ENCODE measurements at regions not wholly inside any gene's neighbourhood (a gene's known extent, or its start where the extent isn't known, plus 50 kb on each side); places are given as distances from the start of the nearest gene placed in this dataset.
"Not testable (repeated sequence)": the region's sequence is repeated elsewhere in the genome, so short reads cannot be mapped to it uniquely, and the experiment has no call there.

DNA sequence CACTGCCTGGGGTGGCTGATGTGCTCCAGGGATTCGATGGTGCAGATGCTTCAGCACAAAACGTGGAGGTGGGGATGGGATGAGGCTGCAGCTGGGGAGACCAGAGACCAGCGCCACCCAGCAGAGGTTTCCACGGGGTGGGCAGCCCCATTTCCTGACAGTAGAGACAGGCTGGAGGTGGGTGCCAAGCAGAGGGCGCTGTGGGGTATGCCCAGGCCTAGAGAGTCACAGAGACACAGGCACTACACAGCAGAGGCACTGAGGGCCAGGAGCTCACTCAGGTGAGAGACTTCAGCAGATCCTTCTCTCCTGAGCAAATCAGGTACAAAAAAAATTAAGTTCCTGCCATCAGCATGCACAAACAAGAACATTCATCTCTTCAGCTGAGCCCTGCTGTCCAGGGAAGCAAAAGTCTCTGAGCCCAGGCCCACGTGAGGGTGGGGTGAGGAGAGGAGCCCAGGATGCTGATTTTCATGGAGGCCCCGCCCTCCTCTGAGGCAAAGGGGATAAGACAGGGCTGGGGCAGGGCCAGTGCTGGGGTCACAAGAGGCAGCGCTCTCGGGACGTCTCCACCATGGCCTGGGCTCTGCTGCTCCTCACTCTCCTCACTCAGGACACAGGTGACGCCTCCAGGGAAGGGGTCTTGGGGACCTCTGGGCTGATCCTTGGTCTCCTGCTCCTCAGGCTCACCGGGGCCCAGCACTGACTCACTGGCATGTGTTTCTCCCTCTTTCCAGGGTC is 53.1 kb downstream of the GGTLC2 start:
- no peak for DNase-seq (ENCODE audit: low read depth in 4 of 4, low spot score in 3 of 4)

- no peak for DNase-seq (ENCODE audit: low read depth in 4 of 4, low spot score in 3 of 4)
Observed at GRCh38 chr22:22698263-22698750, 53.9 kb downstream of the GGTLC2 start.

DNA sequence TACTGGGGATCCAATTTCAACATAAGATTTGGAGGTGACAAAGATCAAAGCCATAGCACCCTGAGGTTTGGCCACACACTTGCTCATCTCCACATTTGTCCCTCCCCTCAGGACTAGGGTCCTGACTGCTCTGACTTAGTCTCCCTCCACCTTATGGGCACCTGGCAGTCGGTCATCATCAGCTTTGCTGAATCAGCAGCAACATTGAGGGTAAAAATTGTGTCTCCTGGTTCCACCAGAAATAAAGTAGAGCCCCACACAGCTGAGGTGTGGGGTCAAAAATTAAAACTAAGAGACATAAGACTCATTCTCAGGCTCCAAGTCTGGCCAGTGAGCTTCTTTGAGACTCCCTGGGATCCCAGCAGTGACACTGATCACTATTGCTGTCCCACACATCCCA is 56.2 kb downstream of the GGTLC2 start:
- DNase-seq (ENCODE audit: low read depth in 4 of 4, low spot score in 3 of 4), result no peak

GRCh38 chr22:22701557-22701956 is 57.1 kb downstream of the GGTLC2 start:
- not testable (repeated sequence) for DNase-seq (ENCODE audit: low read depth in 4 of 4, low spot score in 3 of 4)

GRCh38 chr22:22702237-22703202 is 58.1 kb downstream of the GGTLC2 start:
- no peak for DNase-seq (ENCODE audit: low read depth in 4 of 4, low spot score in 3 of 4)

- no peak for DNase-seq (ENCODE audit: low read depth in 4 of 4, low spot score in 3 of 4)
Observed at GRCh38 chr22:22703203-22703570, 58.8 kb downstream of the GGTLC2 start.

DNA sequence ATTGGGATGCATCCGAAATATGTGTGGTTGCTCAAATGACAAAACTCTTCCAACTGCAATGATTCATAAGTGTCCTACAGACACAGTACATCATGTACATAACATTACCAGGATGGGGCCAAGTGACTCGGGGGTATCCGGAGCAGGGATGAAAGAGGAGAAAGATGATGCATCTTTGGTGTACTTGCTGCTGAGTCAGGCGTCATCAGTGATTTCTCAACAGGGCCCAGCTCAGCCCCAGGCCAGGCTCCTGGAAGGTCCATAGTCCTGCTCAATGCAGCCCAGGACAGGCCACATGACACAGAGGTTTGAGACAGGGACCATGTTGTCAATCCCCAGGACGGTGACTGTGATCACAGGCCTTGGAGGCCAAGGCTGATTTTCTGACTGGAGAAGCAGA is 59.3 kb downstream of the GGTLC2 start:
- DNase-seq (ENCODE audit: low read depth in 4 of 4, low spot score in 3 of 4), result no peak

DNA sequence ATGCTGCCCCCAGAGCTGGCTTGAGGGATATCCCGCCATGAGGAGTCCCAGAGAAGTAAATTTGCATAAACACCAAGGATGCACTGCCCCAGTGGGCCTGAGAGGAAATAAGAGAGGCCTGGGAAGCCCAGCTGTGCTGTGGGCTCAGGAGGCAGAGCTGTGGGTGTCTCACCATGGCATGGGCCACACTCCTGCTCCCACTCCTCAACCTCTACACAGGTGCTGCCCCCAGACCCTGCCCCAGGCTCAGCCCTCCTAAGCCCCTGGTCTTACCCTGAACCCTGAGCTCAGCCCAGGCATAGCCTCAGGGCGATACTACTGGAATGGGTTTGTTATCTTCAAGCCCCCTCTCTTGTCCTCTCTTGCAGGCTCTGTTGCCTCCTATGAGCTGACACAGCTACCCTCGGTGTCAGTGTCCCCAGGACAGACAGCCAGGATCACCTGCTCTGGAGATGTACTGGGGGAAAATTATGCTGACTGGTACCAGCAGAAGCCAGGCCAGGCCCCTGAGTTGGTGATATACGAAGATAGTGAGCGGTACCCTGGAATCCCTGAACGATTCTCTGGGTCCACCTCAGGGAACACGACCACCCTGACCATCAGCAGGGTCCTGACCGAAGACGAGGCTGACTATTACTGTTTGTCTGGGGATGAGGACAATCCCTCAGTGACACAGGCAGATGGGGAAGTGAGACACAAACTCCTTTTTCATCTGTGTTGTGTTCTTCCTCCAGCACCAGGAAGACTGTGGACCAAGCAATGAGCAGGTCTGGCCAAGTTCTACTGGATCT is 59.9 kb downstream of the GGTLC2 start:
- DNase-seq (ENCODE audit: low read depth in 4 of 4, low spot score in 3 of 4), result no peak

DNA sequence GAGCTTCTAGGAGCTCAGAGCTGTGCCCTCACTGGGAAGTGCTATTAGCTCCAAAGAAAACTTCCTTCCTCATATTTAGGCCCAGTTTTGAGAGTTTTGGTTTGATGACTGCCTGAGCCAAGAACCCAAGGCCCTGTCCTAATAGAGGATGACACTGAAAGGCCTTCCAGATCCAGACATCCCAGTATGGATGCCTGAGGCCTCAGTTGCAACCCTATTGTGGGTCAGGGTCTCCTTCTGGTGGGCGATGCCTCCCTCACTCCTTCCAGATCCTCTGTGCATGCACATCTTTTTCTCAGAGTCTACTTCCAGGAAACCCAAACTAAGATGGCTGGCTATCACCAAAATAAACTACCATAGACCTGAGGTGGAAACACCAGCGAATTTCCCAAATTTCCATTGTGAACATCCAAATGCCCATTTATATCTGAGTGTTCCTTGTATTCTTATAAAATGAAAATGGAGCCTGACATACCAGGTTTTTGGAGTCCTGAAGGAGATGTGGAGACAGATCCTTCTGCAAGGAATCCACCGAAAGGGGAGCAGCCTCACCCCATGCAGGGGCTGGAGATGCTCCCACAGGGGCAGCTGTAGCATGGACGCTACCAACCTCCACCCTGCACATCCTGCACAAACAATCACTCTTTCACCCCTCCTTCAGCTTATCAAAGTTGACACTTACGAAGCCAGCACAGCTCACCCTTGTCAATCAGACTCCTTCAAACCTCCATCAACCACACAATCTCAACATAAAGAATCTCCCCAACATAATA is 61.1 kb downstream of the GGTLC2 start:
- DNase-seq (ENCODE audit: low read depth in 4 of 4, low spot score in 3 of 4), result no peak

- no peak for DNase-seq (ENCODE audit: low read depth in 4 of 4, low spot score in 3 of 4)
Observed at GRCh38 chr22:22706253-22706915, 62.0 kb downstream of the GGTLC2 start.

- DNase-seq (ENCODE audit: low read depth in 4 of 4, low spot score in 3 of 4), result no peak
Observed at GRCh38 chr22:22709719-22710445, 65.5 kb downstream of the GGTLC2 start.

- peak in 1 of 4 donors; percentile 20 for DNase-seq (ENCODE audit: low read depth in 4 of 4, low spot score in 3 of 4)
Observed at GRCh38 chr22:22710719-22711531, 66.5 kb downstream of the GGTLC2 start.

GRCh38 chr22:22711532-22711913 is 67.1 kb downstream of the GGTLC2 start:
- DNase-seq (ENCODE audit: low read depth in 4 of 4, low spot score in 3 of 4), result no peak

DNA sequence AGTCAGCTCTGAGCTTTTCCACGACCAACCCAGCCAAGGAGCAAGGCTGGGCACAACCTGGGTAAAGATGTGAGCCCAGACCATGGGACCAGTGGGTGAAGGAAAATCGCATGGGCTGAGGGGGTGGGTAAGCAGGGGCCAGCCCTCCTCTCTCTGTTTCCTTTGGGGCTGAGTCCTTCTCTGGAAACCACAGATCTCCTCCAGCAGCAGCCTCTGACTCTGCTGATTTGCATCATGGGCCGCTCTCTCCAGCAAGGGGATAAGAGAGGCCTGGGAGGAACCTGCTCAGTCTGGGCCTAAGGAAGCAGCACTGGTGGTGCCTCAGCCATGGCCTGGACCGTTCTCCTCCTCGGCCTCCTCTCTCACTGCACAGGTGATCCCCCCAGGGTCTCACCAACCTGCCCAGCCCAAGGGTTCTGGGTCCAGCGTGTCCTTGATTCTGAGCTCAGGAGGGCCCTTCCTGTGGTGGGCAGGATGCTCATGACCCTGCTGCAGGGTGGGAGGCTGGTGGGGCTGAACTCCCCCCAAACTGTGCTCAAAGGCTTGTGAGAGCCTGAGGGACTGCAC is 67.8 kb downstream of the GGTLC2 start:
- no peak for DNase-seq (ENCODE audit: low read depth in 4 of 4, low spot score in 3 of 4)

DNA sequence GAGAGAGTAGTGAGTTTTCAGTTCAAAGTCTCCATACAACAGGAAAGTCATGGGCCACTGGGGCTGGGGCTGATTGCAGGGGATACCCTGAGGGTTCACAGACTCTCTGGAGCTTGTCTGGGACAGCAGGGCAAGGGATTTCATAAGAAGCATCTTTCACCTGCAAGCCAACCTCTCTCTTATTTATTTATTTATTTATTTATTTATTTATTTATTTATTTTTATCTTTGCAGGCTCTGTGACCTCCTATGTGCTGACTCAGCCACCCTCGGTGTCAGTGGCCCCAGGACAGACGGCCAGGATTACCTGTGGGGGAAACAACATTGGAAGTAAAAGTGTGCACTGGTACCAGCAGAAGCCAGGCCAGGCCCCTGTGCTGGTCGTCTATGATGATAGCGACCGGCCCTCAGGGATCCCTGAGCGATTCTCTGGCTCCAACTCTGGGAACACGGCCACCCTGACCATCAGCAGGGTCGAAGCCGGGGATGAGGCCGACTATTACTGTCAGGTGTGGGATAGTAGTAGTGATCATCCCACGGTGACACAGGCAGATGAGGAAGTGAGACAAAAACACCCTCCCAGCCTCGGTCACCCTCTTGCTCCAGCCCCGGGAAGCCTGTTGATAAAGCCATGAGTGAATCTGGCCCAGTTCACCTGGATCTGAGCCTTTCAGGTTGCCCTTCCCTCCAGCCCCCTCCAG is 68.4 kb downstream of the GGTLC2 start:
- no peak for DNase-seq (ENCODE audit: low read depth in 4 of 4, low spot score in 3 of 4)

DNA sequence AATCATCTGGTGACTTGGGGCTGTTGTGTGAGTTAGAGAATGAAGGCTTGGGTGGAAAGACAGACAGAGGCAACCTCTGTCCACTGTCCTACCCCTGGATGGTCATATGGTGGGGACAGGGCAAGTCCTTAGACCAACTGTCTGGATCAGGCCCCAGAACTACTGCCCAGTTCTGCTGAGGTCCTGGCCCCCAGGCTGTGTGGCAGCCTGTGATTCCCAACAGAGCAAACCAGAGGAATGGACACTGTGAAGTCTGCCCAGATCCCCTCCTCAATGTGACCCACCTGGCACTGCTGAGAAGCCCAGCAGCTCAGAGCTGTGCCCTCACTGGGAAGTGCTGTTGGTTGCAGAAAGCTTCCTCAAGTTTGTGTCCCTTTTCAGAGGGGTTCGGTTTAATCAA is 69.0 kb downstream of the GGTLC2 start:
- DNase-seq (ENCODE audit: low read depth in 4 of 4, low spot score in 3 of 4), result no peak
